ENCODE measurements at regions not wholly inside any gene's neighbourhood (a gene's known extent, or its start where the extent isn't known, plus 50 kb on each side); places are given as distances from the start of the nearest gene placed in this dataset.

- Histone ChIP-seq H3K9ac (ENCODE audit: low read length) (no peak overlapping the region), H3K9me3 (ENCODE audit: low read length) (no peaks in the 10 kb centered on the region), H3K27me3 (ENCODE audit: insufficient read depth, low read depth, low read length) (no peaks in the 10 kb centered on the region), H3K79me2 (replicated peaks; ENCODE audit: insufficient read depth, low read length) (no peaks in the 10 kb centered on the region), H3K9me2 (ENCODE audit: insufficient read depth, low read length) (no peaks in the 10 kb centered on the region), H3K4me2 (ENCODE audit: low read length) (no peak overlapping the region), H2AFZ (ENCODE audit: low read depth, low read length) (no peak overlapping the region), H3K4me3 (ENCODE audit: low read length) (no peak overlapping the region), H3K36me3 (ENCODE audit: insufficient read depth, low read length) (no peaks in the 10 kb centered on the region), H3K27ac (ENCODE audit: low read length) (no peak overlapping the region), H4K20me1 (ENCODE audit: insufficient read depth) (no peaks in the 10 kb centered on the region), H3F3A (ENCODE audit: insufficient read depth, low read length, poor library complexity, severe bottlenecking) (no peaks in the 10 kb centered on the region)
- TF ChIP-seq EZH2 (IDR thresholded peaks at IDR 0.05; ENCODE audit: borderline replicate concordance, insufficient read depth, low read length, poor library complexity, severe bottlenecking) (no peak), TAF1 (IDR thresholded peaks at IDR 0.05; ENCODE audit: low read depth) (no peak), POLR2AphosphoS5 (IDR thresholded peaks at IDR 0.05) (no peak), MXI1 (conservative IDR thresholded peaks at IDR 0.05; ENCODE audit: poor library complexity, severe bottlenecking) (no peak), CTCF (IDR thresholded peaks at IDR 0.05; ENCODE audit: poor library complexity, severe bottlenecking) (no peak), EP300 (conservative IDR thresholded peaks at IDR 0.05; ENCODE audit: poor library complexity, severe bottlenecking) (no peak), SMC3 (conservative IDR thresholded peaks at IDR 0.05; ENCODE audit: poor library complexity) (no peak), RAD21 (conservative IDR thresholded peaks at IDR 0.05) (no peak), REST (IDR thresholded peaks at IDR 0.05; ENCODE audit: borderline replicate concordance) (no peak)
These were observed 65.8 kb downstream of the C5orf15 start for GRCh38 chr5:133902511-133903118.

GRCh38 chr5:133900534-133901270, 67.7 kb downstream of the C5orf15 start:
- Histone ChIP-seq H3F3A (ENCODE audit: insufficient read depth, low read length, poor library complexity, severe bottlenecking) (no peaks in the 10 kb centered on the region), H3K9me2 (ENCODE audit: insufficient read depth, low read length) (no peaks in the 10 kb centered on the region), H3K79me2 (replicated peaks; ENCODE audit: insufficient read depth, low read length) (no peaks in the 10 kb centered on the region), H3K36me3 (ENCODE audit: insufficient read depth, low read length) (no peaks in the 10 kb centered on the region), H3K27me3 (ENCODE audit: insufficient read depth, low read depth, low read length) (no peaks in the 10 kb centered on the region), H3K27ac (ENCODE audit: low read length) (no peak overlapping the region), H2AFZ (ENCODE audit: low read depth, low read length) (no peak overlapping the region), H4K20me1 (ENCODE audit: insufficient read depth) (no peaks in the 10 kb centered on the region), H3K4me3 (ENCODE audit: low read length) (no peak overlapping the region), H3K9ac (ENCODE audit: low read length) (no peak overlapping the region), H3K4me2 (ENCODE audit: low read length) (no peak overlapping the region), H3K9me3 (ENCODE audit: low read length) (no peaks in the 10 kb centered on the region)
- no peak for TF ChIP-seq CTCF (IDR thresholded peaks at IDR 0.05; ENCODE audit: poor library complexity, severe bottlenecking)
- TF ChIP-seq RAD21 (conservative IDR thresholded peaks at IDR 0.05) = no peak
- TF ChIP-seq MXI1 (conservative IDR thresholded peaks at IDR 0.05; ENCODE audit: poor library complexity, severe bottlenecking) = no peak
- no peak for TF ChIP-seq EZH2 (IDR thresholded peaks at IDR 0.05; ENCODE audit: borderline replicate concordance, insufficient read depth, low read length, poor library complexity, severe bottlenecking)
- TF ChIP-seq REST (IDR thresholded peaks at IDR 0.05; ENCODE audit: borderline replicate concordance) = no peak
- no peak for TF ChIP-seq EP300 (conservative IDR thresholded peaks at IDR 0.05; ENCODE audit: poor library complexity, severe bottlenecking)
- no peak for TF ChIP-seq POLR2AphosphoS5 (IDR thresholded peaks at IDR 0.05)
- no peak for TF ChIP-seq SMC3 (conservative IDR thresholded peaks at IDR 0.05; ENCODE audit: poor library complexity)
- TF ChIP-seq TAF1 (IDR thresholded peaks at IDR 0.05; ENCODE audit: low read depth) = no peak

Data from neural cell (in vitro differentiated cells).